Sigmoid colon (tissue), 4 donors: ENCODE measurements at regions not wholly inside any gene's neighbourhood (a gene's known extent, or its start where the extent isn't known, plus 50 kb on each side); places are given as distances from the start of the nearest gene placed in this dataset.

Experiments used
- EP300 ChIP-seq, 4 donors: sonication (generic); formaldehyde crosslinking; IDR thresholded peaks; one replicate each; pipeline ENCODE4 v1.6.1; 2017; ENCODE audit warnings: antibody characterized with exemption in 4 of 4
- POLR2AphosphoS5 ChIP-seq, 4 donors: sonication (generic); formaldehyde crosslinking; IDR thresholded peaks; one replicate each; pipeline ENCODE4 v1.6.1; 2017; ENCODE audit warnings: antibody characterized with exemption in 4 of 4
- TF ChIP-seq, protein P1 (sequence below), 4 experiments: fragments of 450-650 bp in 3 of 4; fragments of 200-600 bp in 1 of 4; IDR thresholded peaks; one replicate each; pipeline ENCODE4 v1.5.1; 2016 to 2019; ENCODE audit warnings: antibody characterized with exemption in 4 of 4, mild to moderate bottlenecking in 3 of 4, moderate library complexity in 2 of 4

DNA sequence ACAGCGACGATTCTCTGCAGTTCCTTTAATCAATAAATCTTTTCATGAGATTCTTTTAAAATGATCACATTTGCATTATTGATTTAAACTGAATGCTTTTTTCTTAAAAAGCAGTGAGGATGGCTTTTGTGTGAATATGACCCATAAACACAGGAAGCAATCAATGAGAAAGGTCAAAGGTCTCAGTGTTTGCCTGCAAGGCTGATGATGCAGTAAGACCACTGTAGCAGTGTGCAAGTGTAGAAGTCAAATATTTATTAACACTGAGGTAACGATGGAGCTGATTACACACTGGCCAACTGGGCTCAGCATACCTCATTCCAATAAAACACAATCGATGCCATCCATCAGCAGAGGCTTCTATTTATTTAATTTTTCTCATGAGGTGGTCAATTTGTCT is 633.5 kb downstream of the DCDC2C start:
- TF ChIP-seq, protein P1, sequence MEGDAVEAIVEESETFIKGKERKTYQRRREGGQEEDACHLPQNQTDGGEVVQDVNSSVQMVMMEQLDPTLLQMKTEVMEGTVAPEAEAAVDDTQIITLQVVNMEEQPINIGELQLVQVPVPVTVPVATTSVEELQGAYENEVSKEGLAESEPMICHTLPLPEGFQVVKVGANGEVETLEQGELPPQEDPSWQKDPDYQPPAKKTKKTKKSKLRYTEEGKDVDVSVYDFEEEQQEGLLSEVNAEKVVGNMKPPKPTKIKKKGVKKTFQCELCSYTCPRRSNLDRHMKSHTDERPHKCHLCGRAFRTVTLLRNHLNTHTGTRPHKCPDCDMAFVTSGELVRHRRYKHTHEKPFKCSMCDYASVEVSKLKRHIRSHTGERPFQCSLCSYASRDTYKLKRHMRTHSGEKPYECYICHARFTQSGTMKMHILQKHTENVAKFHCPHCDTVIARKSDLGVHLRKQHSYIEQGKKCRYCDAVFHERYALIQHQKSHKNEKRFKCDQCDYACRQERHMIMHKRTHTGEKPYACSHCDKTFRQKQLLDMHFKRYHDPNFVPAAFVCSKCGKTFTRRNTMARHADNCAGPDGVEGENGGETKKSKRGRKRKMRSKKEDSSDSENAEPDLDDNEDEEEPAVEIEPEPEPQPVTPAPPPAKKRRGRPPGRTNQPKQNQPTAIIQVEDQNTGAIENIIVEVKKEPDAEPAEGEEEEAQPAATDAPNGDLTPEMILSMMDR (IDR thresholded peaks at IDR 0.05): no peak
- TF ChIP-seq POLR2AphosphoS5 (IDR thresholded peaks at IDR 0.05) (no peak), EP300 (IDR thresholded peaks at IDR 0.05) (no peak)
